Parathyroid adenoma (tissue), 2 donors: ENCODE measurements at regions not wholly inside any gene's neighbourhood (a gene's known extent, or its start where the extent isn't known, plus 50 kb on each side); places are given as distances from the start of the nearest gene placed in this dataset.

ENCODE experiments used
- H2AFZ ChIP-seq: fragments of 300-600 bp; sonication (generic); one replicate; pipeline ENCODE4 v1.7.0; 2017; ENCODE audit warnings: antibody characterized with exemption, mild to moderate bottlenecking
- H3K27ac ChIP-seq: fragments of 300-600 bp; sonication (generic); one replicate; pipeline ENCODE4 v1.7.0; 2017
- H3K27me3 ChIP-seq: fragments of 300-600 bp; sonication (generic); one replicate; pipeline ENCODE4 v1.7.0; 2017; ENCODE audit warnings: low read length; ENCODE audit not compliant: control insufficient read depth, insufficient read depth
- H3K36me3 ChIP-seq: fragments of 300-600 bp; sonication (generic); one replicate; pipeline ENCODE4 v1.7.0; 2017; ENCODE audit warnings: low read length; ENCODE audit not compliant: control insufficient read depth, insufficient read depth
- H3K4me1 ChIP-seq: fragments of 300-600 bp; sonication (generic); one replicate; pipeline ENCODE4 v1.7.0; 2017; ENCODE audit warnings: control low read depth
- H3K4me2 ChIP-seq: fragments of 300-600 bp; sonication (generic); one replicate; pipeline ENCODE4 v1.7.0; 2017; ENCODE audit warnings: low read length
- H3K4me3 ChIP-seq: fragments of 300-600 bp; sonication (generic); one replicate; pipeline ENCODE4 v1.7.0; 2017; ENCODE audit warnings: low read depth, low read length
- H3K79me2 ChIP-seq: fragments of 300-600 bp; sonication (generic); one replicate; pipeline ENCODE4 v1.7.0; 2017; ENCODE audit warnings: control low read depth
- H3K9ac ChIP-seq: fragments of 300-600 bp; sonication (generic); one replicate; pipeline ENCODE4 v1.7.0; 2017; ENCODE audit warnings: mild to moderate bottlenecking
- H3K9me3 ChIP-seq: fragments of 300-600 bp; sonication (generic); one replicate; pipeline ENCODE4 v1.7.0; 2017; ENCODE audit warnings: low read length; ENCODE audit not compliant: control insufficient read depth
- CTCF ChIP-seq: fragments of 300-600 bp; sonication (generic); IDR thresholded peaks from one replicate; pipeline ENCODE4 v1.7.0; 2017; ENCODE audit warnings: antibody characterized with exemption, mild to moderate bottlenecking
- donor health status: primary hyperparathyroidism.

GRCh38 chr17:55829995-55830612 lies 79.3 kb downstream of the PCTP start:
- Histone ChIP-seq H3K4me1 (no peaks in the 10 kb centered on the region), H3K27ac (no peak overlapping the region), H2AFZ (no peak overlapping the region), H3K4me2 (no peak overlapping the region), H3K9ac (no peak overlapping the region), H3K36me3 (no peaks in the 10 kb centered on the region), H3K79me2 (no peaks in the 10 kb centered on the region), H3K27me3 (no peaks in the 10 kb centered on the region), H3K4me3 (no peak overlapping the region), H3K9me3 (no peaks in the 10 kb centered on the region)
- TF ChIP-seq CTCF: no peak

- H3K9ac ChIP-seq: no peak overlapping the region
- no peak overlapping the region for H3K4me2 ChIP-seq
- H3K4me1 ChIP-seq: no peaks in the 10 kb centered on the region
- no peaks in the 10 kb centered on the region for H3K36me3 ChIP-seq
- H3K4me3 ChIP-seq: no peak overlapping the region
- TF ChIP-seq CTCF: no peak
- H3K79me2 ChIP-seq: no peaks in the 10 kb centered on the region
- no peak overlapping the region for H2AFZ ChIP-seq
- no peaks in the 10 kb centered on the region for H3K27me3 ChIP-seq
- H3K27ac ChIP-seq: no peak overlapping the region
- no peaks in the 10 kb centered on the region for H3K9me3 ChIP-seq
Observed at GRCh38 chr17:55830699-55831471, 80.0 kb downstream of the PCTP start.

GRCh38 chr17:55833306-55833705 lies 82.5 kb downstream of the PCTP start:
- Histone ChIP-seq H3K4me3 (no peak overlapping the region), H3K27ac (no peak overlapping the region), H3K27me3 (no peaks in the 10 kb centered on the region), H3K9me3 (no peaks in the 10 kb centered on the region), H3K9ac (no peak overlapping the region), H3K79me2 (no peaks in the 10 kb centered on the region), H3K36me3 (no peaks in the 10 kb centered on the region), H2AFZ (no peak overlapping the region), H3K4me1 (no peaks in the 10 kb centered on the region), H3K4me2 (no peak overlapping the region)
- TF ChIP-seq CTCF: no peak

GRCh38 chr17:55842405-55843158 lies 91.7 kb downstream of the PCTP start:
- H3K4me2 ChIP-seq: no peak overlapping the region
- H3K27me3 ChIP-seq: no peaks in the 10 kb centered on the region
- no peaks in the 10 kb centered on the region for H3K36me3 ChIP-seq
- no peaks in the 10 kb centered on the region for H3K9me3 ChIP-seq
- H3K4me3 ChIP-seq: no peak overlapping the region
- no peaks in the 10 kb centered on the region for H3K79me2 ChIP-seq
- no peak overlapping the region for H2AFZ ChIP-seq
- H3K9ac ChIP-seq: no peak overlapping the region
- H3K27ac ChIP-seq: no peak overlapping the region
- TF ChIP-seq CTCF: no peak
- no peaks in the 10 kb centered on the region for H3K4me1 ChIP-seq
